T-cell (primary cell): ENCODE measurements at regions not wholly inside any gene's neighbourhood (a gene's known extent, or its start where the extent isn't known, plus 50 kb on each side); places are given as distances from the start of the nearest gene placed in this dataset.

ENCODE experiments used
- ATAC-seq, 4 experiments: fragments of 200-7000 bp in 3 of 4; fragments of 150-1000 bp in 1 of 4; cut with Tn5 transposase; replicated peaks in 1 of 4; 1 replicate in 3 of 4; 2 replicates in 1 of 4; pipeline ENCODE4 v1.10.0; 2021; ENCODE audit warnings: moderate library complexity in 3 of 4, mild to moderate bottlenecking in 2 of 4, moderate number of reproducible peaks in 1 of 4
- CTCF ChIA-PET, 2 donors: fragments of 300-600 bp; sonication (Branson Sonifier 250); formaldehyde crosslinking; loops; one replicate each; lab custom pipeline; 2022; ENCODE audit warnings: antibody characterized with exemption in 2 of 2; lab: Charles Lee
- POLR2A ChIA-PET, 2 donors: fragments of 300-600 bp; sonication (Branson Sonifier 250); formaldehyde crosslinking; loops; one replicate each; lab custom pipeline; 2022; ENCODE audit warnings: antibody characterized with exemption in 2 of 2; lab: Charles Lee
- DNase-seq, 35 experiments: peaks; one replicate each; pipeline versions ENCODE4 v3.0.0 to v3.0.0-alpha.2; 2013 to 2023
- H3K27ac ChIP-seq: one replicate; pipeline ENCODE4 v1.5.1; 2013; ENCODE audit warnings: low read length
- H3K27me3 ChIP-seq, 2 experiments: replicated peaks in 1 of 2; 1 replicate in 1 of 2; 2 replicates in 1 of 2; pipeline versions ENCODE4 v1.6.1 to v1.7.0; 2013; ENCODE audit warnings: low read length in 1 of 2, mixed read lengths in 1 of 2; ENCODE audit not compliant: control insufficient read depth in 2 of 2, insufficient read depth in 2 of 2; ENCODE audit errors: extremely low read depth in 1 of 2
- H3K36me3 ChIP-seq, 2 donors: 1 replicate in 1 of 2; 2 replicates in 1 of 2; pipeline versions ENCODE4 v1.6.1 to v1.7.0; 2013; ENCODE audit warnings: low read length in 1 of 2; ENCODE audit not compliant: control insufficient read depth in 2 of 2, insufficient read depth in 1 of 2; ENCODE audit errors: extremely low read depth in 1 of 2
- H3K4me1 ChIP-seq, 2 experiments: 1 replicate in 1 of 2; 2 replicates in 1 of 2; pipeline versions ENCODE4 v1.6.1 to v1.7.0; 2013; ENCODE audit warnings: low read length in 2 of 2, mixed read lengths in 1 of 2; ENCODE audit not compliant: insufficient read depth in 2 of 2, control insufficient read depth in 1 of 2; ENCODE audit errors: extremely low read depth in 1 of 2
- H3K4me3 ChIP-seq, 2 donors: 1 replicate in 1 of 2; 2 replicates in 1 of 2; pipeline versions ENCODE4 v1.5.1 to v1.7.0; 2013; ENCODE audit warnings: mild to moderate bottlenecking in 2 of 2, low read length in 1 of 2, moderate library complexity in 1 of 2; ENCODE audit not compliant: control insufficient read depth in 1 of 2; ENCODE audit errors: extremely low read depth in 1 of 2
- H3K9me3 ChIP-seq: 2 replicates; pipeline ENCODE4 v1.7.0; 2013
- H3K27ac Mint-ChIP-seq, 2 donors: one replicate each; pipeline ENCODE4 v1.8.0; 2020 to 2021; ENCODE audit warnings: mild to moderate bottlenecking in 2 of 2, mixed read lengths in 2 of 2
- H3K27me3 Mint-ChIP-seq, 2 donors: one replicate each; pipeline ENCODE4 v1.8.0; 2021 to 2022; ENCODE audit warnings: mixed read lengths in 2 of 2
- H3K36me3 Mint-ChIP-seq: one replicate; pipeline ENCODE4 v1.8.0; 2021; ENCODE audit warnings: mixed read lengths
- H3K4me1 Mint-ChIP-seq, 3 donors: one replicate each; pipeline ENCODE4 v1.8.0; 2020 to 2022; ENCODE audit warnings: mixed read lengths in 3 of 3, mild to moderate bottlenecking in 1 of 3
- H3K4me3 Mint-ChIP-seq, 3 donors: one replicate each; pipeline ENCODE4 v1.8.0; 2020 to 2022; ENCODE audit warnings: mild to moderate bottlenecking in 3 of 3, mixed read lengths in 3 of 3, moderate library complexity in 3 of 3
- H3K9me3 Mint-ChIP-seq, 3 donors: one replicate each; pipeline ENCODE4 v1.8.0; 2020 to 2022; ENCODE audit warnings: mixed read lengths in 3 of 3
- WGBS: methylation state at CpG from one replicate; pipeline ENCODE4 v1.1.5; 2013; ENCODE audit warnings: missing lambda C conversion rate; ENCODE audit not compliant: insufficient coverage; 5-methylcytosine and 5-hydroxymethylcytosine counted together

DNA sequence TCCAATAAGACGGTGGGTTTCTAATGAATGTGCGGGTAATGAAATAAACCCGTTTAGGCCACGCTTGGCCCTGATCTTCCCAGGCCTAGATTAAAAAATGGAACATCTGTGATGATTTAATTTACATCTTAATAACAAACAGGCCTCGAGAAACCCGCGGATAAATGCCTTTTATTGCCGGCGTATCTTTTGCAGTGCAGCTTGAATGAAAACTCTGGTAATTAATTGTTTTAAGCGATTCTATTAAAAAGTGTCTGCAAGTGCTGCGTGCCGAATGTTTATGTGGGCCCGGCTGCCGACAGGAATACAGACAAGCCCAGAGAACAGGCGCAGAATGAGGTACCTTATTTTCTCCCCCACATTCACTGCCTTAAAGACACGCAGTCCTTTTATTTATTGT lies 420.7 kb downstream of the MN1 start:
- ATAC-seq (no peak), DNase-seq (no peak)
- Histone ChIP-seq H3K27ac (no peak overlapping the region), H3K4me3 (no peak overlapping the region), H3K4me1 (no peaks in the 10 kb centered on the region), H3K9me3 (no peaks in the 10 kb centered on the region), H3K27me3 (peaks cover 0 to 21% of the 10 kb centered on the region in 2 experiments), H3K36me3 (no peaks in the 10 kb centered on the region)
- POLR2A ChIA-PET, result no interaction called here
- no peaks in the 10 kb centered on the region for H3K4me1 Mint-ChIP-seq
- no peak overlapping the region for H3K4me3 Mint-ChIP-seq
- H3K27me3 Mint-ChIP-seq, result peaks cover 3 to 11% of the 10 kb centered on the region in 2 donors
- no peaks in the 10 kb centered on the region for H3K9me3 Mint-ChIP-seq
- H3K36me3 Mint-ChIP-seq, result no peaks in the 10 kb centered on the region
- CTCF ChIA-PET, result no interaction called here
- 54% methylated on average over 2 of the region's 16 CpGs for WGBS
- no peak overlapping the region for H3K27ac Mint-ChIP-seq

DNA sequence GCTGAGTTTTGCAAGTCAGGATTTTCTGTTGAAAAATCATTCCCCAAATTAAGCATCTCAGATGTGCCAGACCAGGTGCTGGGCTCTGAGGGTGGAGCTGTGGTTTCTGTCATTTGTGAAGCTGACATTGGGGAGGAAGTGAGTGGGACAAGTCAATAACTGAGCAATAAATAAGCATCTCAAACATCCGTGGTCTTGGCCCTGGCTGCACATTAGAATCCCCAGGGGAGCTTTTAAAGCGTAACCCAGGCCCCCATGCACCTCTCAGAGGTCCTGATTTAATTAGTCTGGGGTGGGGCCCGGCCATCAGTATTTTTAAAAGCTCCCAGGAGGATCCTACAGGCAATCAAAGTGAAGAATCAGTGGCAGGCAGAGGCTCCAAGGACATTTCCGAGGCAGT lies 420.0 kb downstream of the MN1 start:
- DNase-seq, result no peak
- POLR2A ChIA-PET, result no interaction called here
- Histone ChIP-seq H3K27ac (no peak overlapping the region), H3K4me1 (no peaks in the 10 kb centered on the region), H3K4me3 (no peak overlapping the region), H3K36me3 (no peaks in the 10 kb centered on the region), H3K9me3 (no peaks in the 10 kb centered on the region), H3K27me3 (peaks cover 0 to 24% of the 10 kb centered on the region in 2 experiments)
- H3K4me1 Mint-ChIP-seq, result no peaks in the 10 kb centered on the region
- no peak overlapping the region for H3K4me3 Mint-ChIP-seq
- H3K36me3 Mint-ChIP-seq, result no peaks in the 10 kb centered on the region
- ATAC-seq, result no peak
- no peaks in the 10 kb centered on the region for H3K9me3 Mint-ChIP-seq
- CTCF ChIA-PET, result no interaction called here
- WGBS, result 52% methylated on average over 2 of the region's 4 CpGs
- no peak overlapping the region for H3K27ac Mint-ChIP-seq
- H3K27me3 Mint-ChIP-seq, result peaks cover 3 to 11% of the 10 kb centered on the region in 2 donors

DNA sequence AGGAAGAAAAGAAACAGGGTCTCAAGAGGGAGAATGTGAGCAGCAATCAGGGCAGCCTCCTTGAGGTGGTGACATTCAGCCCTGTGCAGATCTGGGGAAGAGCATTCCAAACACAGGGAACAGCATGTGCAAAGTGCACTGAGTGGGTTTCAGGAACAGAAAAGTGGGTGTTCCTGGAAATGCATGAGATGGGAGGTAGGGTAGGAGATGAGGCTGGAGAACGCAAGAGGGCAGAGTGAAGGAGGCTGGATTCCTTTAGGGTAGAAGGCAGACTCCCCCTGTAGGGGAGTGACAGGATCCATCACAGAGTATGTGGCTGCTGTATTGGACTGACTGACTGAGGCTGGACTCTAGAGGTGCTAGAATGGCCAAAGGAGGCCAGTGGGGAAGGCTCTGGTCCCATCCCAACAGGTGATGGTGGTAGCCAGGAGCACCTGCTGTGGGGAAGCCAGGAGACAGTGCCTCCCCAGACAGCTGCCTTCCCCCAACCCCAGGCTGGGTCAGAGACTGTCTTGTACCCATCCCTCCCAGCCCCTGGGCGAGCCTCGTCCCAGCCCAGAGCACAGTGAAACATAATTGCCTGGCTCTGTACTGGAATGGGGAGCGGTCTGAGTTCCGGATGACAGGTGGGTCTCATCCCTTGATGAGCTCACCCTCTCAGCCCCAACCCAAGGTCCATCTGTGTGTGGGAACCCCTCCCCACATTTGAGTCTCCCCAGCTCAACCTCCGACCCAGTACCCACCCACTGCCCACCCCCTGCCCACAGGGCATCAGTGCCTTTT lies 419.4 kb downstream of the MN1 start:
- Mint-ChIP-seq H3K9me3 (no peaks in the 10 kb centered on the region), H3K27me3 (peaks cover 3 to 11% of the 10 kb centered on the region in 2 donors), H3K36me3 (no peaks in the 10 kb centered on the region), H3K4me3 (no peak overlapping the region), H3K4me1 (no peaks in the 10 kb centered on the region), H3K27ac (no peak overlapping the region)
- Histone ChIP-seq H3K9me3 (no peaks in the 10 kb centered on the region), H3K4me1 (no peaks in the 10 kb centered on the region), H3K27me3 (peaks cover 0 to 24% of the 10 kb centered on the region in 2 experiments), H3K36me3 (no peaks in the 10 kb centered on the region), H3K4me3 (no peak overlapping the region), H3K27ac (no peak overlapping the region)
- ChIA-PET POLR2A (no interaction called here), CTCF (no interaction called here)
- no peak for ATAC-seq
- WGBS, result 71% methylated on average over 6 of the region's 6 CpGs
- DNase-seq, result no peak

- Histone ChIP-seq H3K9me3 (no peaks in the 10 kb centered on the region), H3K27me3 (peaks cover 0 to 23% of the 10 kb centered on the region in 2 experiments), H3K36me3 (no peaks in the 10 kb centered on the region), H3K27ac (no peak overlapping the region), H3K4me3 (no peak overlapping the region), H3K4me1 (no peaks in the 10 kb centered on the region)
- Mint-ChIP-seq H3K27ac (no peak overlapping the region), H3K9me3 (no peaks in the 10 kb centered on the region), H3K27me3 (peaks cover 3 to 11% of the 10 kb centered on the region in 2 donors), H3K36me3 (no peaks in the 10 kb centered on the region), H3K4me1 (no peaks in the 10 kb centered on the region), H3K4me3 (no peak overlapping the region)
- ChIA-PET POLR2A (no interaction called here), CTCF (no interaction called here)
- DNase-seq (no peak), ATAC-seq (no peak)
- 60% methylated on average over 2 of the region's 12 CpGs for WGBS
Observed at GRCh38 chr22:27382947-27383346, 418.6 kb downstream of the MN1 start.

DNA sequence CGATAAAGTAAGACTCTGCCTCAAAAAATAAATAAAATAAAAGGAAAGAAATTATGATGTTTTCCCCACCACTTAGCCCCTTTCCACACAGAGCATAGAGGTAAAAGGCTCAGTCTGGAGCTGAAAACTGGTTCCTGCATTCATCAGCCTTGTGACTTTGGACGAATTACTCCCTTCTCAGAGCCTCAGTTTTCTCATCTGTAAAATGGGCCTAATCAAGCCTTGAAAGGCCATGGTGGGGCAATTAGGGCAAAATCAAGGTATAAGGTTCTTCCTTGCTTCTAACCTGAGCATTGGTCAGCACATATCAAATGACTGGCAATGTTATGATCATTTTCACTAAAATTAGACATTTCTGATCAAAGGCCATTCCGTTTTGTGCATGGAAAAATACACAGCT lies 417.7 kb downstream of the MN1 start:
- Mint-ChIP-seq H3K9me3 (no peaks in the 10 kb centered on the region), H3K27me3 (peaks cover 6 to 14% of the 10 kb centered on the region in 2 donors), H3K27ac (no peak overlapping the region), H3K4me3 (no peak overlapping the region), H3K36me3 (no peaks in the 10 kb centered on the region), H3K4me1 (no peaks in the 10 kb centered on the region)
- WGBS, result no CpG with 5 or more reads among the region's 3 CpGs
- POLR2A ChIA-PET, result no interaction called here
- H3K4me3 ChIP-seq, result no peak overlapping the region
- H3K4me1 ChIP-seq, result no peaks in the 10 kb centered on the region
- H3K27ac ChIP-seq, result no peak overlapping the region
- H3K9me3 ChIP-seq, result no peaks in the 10 kb centered on the region
- H3K27me3 ChIP-seq, result peaks cover 0 to 17% of the 10 kb centered on the region in 2 experiments
- ATAC-seq (no peak), DNase-seq (no peak)
- no peaks in the 10 kb centered on the region for H3K36me3 ChIP-seq
- CTCF ChIA-PET, result no interaction called here

DNA sequence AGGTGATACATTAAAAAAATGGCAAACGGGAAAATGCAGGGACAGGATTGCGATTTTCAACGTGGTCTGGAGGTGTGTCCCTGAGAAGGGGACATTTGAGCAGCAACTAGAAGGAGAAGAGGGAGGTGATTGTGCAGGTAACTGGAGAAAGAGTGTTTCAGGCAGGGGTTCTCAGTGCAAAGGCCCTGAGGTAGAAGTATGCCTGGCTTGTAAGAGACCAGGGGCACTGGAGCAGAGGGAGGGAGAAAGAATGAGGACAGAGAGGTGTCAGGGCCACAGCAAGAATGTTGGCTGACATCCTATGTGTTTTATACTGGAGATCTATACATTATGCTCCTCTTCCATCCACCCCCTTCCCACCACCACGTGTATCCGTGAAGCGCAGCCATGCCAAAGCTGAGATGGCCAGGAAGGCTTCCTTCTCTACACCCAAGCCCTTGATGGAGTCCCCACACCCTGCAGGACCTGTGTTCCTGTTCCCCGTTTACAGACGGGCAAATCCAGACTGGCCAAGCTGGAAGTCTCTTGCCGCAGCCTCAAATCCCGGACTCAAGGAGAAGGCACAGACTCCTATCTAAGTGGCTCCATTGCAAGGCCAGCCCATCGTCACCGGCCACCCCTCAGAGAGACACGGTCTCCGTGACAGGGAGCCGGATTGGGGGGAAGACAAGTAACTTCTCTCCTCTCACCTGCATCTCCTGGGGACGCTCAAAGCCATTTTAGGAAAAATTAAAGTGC lies 416.1 kb downstream of the MN1 start:
- H3K27me3 Mint-ChIP-seq, result peaks cover 10 to 18% of the 10 kb centered on the region in 2 donors
- no peaks in the 10 kb centered on the region for H3K4me1 Mint-ChIP-seq
- POLR2A ChIA-PET, result no interaction called here
- no peak for DNase-seq
- 83% methylated on average over 12 of the region's 16 CpGs for WGBS
- Histone ChIP-seq H3K27me3 (peaks cover 0 to 19% of the 10 kb centered on the region in 2 experiments), H3K27ac (no peak overlapping the region), H3K36me3 (no peaks in the 10 kb centered on the region), H3K4me1 (no peaks in the 10 kb centered on the region), H3K9me3 (no peaks in the 10 kb centered on the region), H3K4me3 (no peak overlapping the region)
- ATAC-seq, result no peak
- H3K4me3 Mint-ChIP-seq, result no peak overlapping the region
- CTCF ChIA-PET, result no interaction called here
- no peak overlapping the region for H3K27ac Mint-ChIP-seq
- no peaks in the 10 kb centered on the region for H3K9me3 Mint-ChIP-seq
- H3K36me3 Mint-ChIP-seq, result no peaks in the 10 kb centered on the region
